Neuronal stem cell (in vitro differentiated cells): ENCODE measurements at regions not wholly inside any gene's neighbourhood (a gene's known extent, or its start where the extent isn't known, plus 50 kb on each side); places are given as distances from the start of the nearest gene placed in this dataset.

Experiments used
- DNase-seq: peaks from one replicate; pipeline ENCODE4 v3.0.0-alpha.2; 2013; ENCODE audit warnings: low spot score
- H2AFZ ChIP-seq: one replicate; pipeline ENCODE4 v1.6.1; 2013; ENCODE audit warnings: mild to moderate bottlenecking, low read length, inconsistent platforms
- H2AK5ac ChIP-seq: 2 replicates; pipeline ENCODE4 v1.6.1; 2013; ENCODE audit warnings: low read depth, mild to moderate bottlenecking, inconsistent platforms, low read length, moderate library complexity, mixed read lengths
- H2BK120ac ChIP-seq: 2 replicates; pipeline ENCODE4 v1.6.1; 2013; ENCODE audit warnings: low read depth, mild to moderate bottlenecking, inconsistent platforms, low read length, moderate library complexity, mixed read lengths
- H2BK12ac ChIP-seq: one replicate; pipeline ENCODE4 v1.6.1; 2013; ENCODE audit warnings: low read length, inconsistent platforms
- H2BK15ac ChIP-seq: 2 replicates; pipeline ENCODE4 v1.6.1; 2013; ENCODE audit warnings: mild to moderate bottlenecking, low read length, inconsistent platforms, mixed read lengths
- H2BK5ac ChIP-seq: one replicate; pipeline ENCODE4 v1.6.1; 2013; ENCODE audit warnings: inconsistent platforms, mild to moderate bottlenecking, low read length, moderate library complexity
- H3K14ac ChIP-seq: one replicate; pipeline ENCODE4 v1.6.1; 2013; ENCODE audit warnings: low read length, inconsistent platforms
- H3K18ac ChIP-seq: 2 replicates; pipeline ENCODE4 v1.6.1; 2013; ENCODE audit warnings: low read length, inconsistent platforms
- H3K23ac ChIP-seq: 2 replicates; pipeline ENCODE4 v1.6.1; 2013; ENCODE audit warnings: low read depth, mild to moderate bottlenecking, mixed read lengths, low read length, inconsistent platforms; ENCODE audit not compliant: poor library complexity
- H3K27ac ChIP-seq: replicated peaks from 3 replicates; pipeline ENCODE4 v1.5.1; 2013; ENCODE audit warnings: low read length, inconsistent platforms
- H3K27me3 ChIP-seq, 3 experiments: 2 replicates each; pipeline ENCODE4 v1.6.1; 2013; ENCODE audit warnings: low read length in 3 of 3, mild to moderate bottlenecking in 2 of 3, inconsistent platforms in 1 of 3, low read depth in 1 of 3, mixed read lengths in 1 of 3, moderate library complexity in 1 of 3; ENCODE audit not compliant: control insufficient read depth in 3 of 3, insufficient read depth in 3 of 3
- H3K36me3 ChIP-seq, 2 donors: replicated peaks in 1 of 2; 2 replicates each; pipeline ENCODE4 v1.6.1; 2013; ENCODE audit warnings: low read length in 2 of 2; ENCODE audit not compliant: control insufficient read depth in 2 of 2, insufficient read depth in 2 of 2
- H3K4ac ChIP-seq: 2 replicates; pipeline ENCODE4 v1.6.1; 2013; ENCODE audit warnings: inconsistent platforms, mild to moderate bottlenecking, low read length, moderate library complexity
- H3K4me1 ChIP-seq, 2 donors: 1 replicate in 1 of 2; 2 replicates in 1 of 2; pipeline ENCODE4 v1.6.1; 2013; ENCODE audit warnings: low read length in 2 of 2, low read depth in 1 of 2; ENCODE audit not compliant: control insufficient read depth in 2 of 2, insufficient read depth in 1 of 2
- H3K4me2 ChIP-seq: one replicate; pipeline ENCODE4 v1.6.1; 2013; ENCODE audit warnings: mild to moderate bottlenecking, low read length, inconsistent platforms; ENCODE audit not compliant: insufficient read depth, poor library complexity, severe bottlenecking
- H3K4me3 ChIP-seq, 2 donors: 2 replicates each; pipeline ENCODE4 v1.5.1; 2013; ENCODE audit warnings: low read length in 2 of 2, mild to moderate bottlenecking in 2 of 2, inconsistent platforms in 1 of 2, moderate library complexity in 1 of 2
- H3K79me1 ChIP-seq: one replicate; pipeline ENCODE4 v1.6.1; 2013; ENCODE audit warnings: low read depth, mild to moderate bottlenecking, inconsistent platforms, low read length, moderate library complexity
- H3K9ac ChIP-seq: one replicate; pipeline ENCODE4 v1.6.1; 2013; ENCODE audit warnings: mild to moderate bottlenecking, low read depth, low read length, inconsistent platforms; ENCODE audit not compliant: poor library complexity
- H3K9me3 ChIP-seq, 2 donors: replicated peaks in 1 of 2; 2 replicates each; pipeline versions ENCODE3 to v1.6.1; 2013; ENCODE audit warnings: low read length in 2 of 2, mild to moderate bottlenecking in 2 of 2, inconsistent platforms in 1 of 2, low read depth in 1 of 2, mixed read lengths in 1 of 2, moderate library complexity in 1 of 2; ENCODE audit not compliant: control insufficient read depth in 2 of 2, insufficient read depth in 1 of 2
- H4K8ac ChIP-seq: one replicate; pipeline ENCODE4 v1.6.1; 2013; ENCODE audit warnings: low read depth, mild to moderate bottlenecking, inconsistent platforms, low read length, moderate library complexity
- H4K91ac ChIP-seq: one replicate; pipeline ENCODE4 v1.6.1; 2013; ENCODE audit warnings: low read length, low read depth, mild to moderate bottlenecking, inconsistent platforms; ENCODE audit not compliant: poor library complexity
- WGBS, 2 donors: extraction: QIAGEN DNeasy Blood & Tissue Kit; methylation state at CpG; one replicate each; pipeline ENCODE4 v1.1.7; 2013; ENCODE audit warnings: missing lambda C conversion rate in 2 of 2, mixed read lengths in 1 of 2; ENCODE audit not compliant: insufficient read length in 2 of 2, insufficient replicate concordance in 1 of 2; ENCODE audit errors: extremely low coverage in 2 of 2; 5-methylcytosine and 5-hydroxymethylcytosine counted together

DNA sequence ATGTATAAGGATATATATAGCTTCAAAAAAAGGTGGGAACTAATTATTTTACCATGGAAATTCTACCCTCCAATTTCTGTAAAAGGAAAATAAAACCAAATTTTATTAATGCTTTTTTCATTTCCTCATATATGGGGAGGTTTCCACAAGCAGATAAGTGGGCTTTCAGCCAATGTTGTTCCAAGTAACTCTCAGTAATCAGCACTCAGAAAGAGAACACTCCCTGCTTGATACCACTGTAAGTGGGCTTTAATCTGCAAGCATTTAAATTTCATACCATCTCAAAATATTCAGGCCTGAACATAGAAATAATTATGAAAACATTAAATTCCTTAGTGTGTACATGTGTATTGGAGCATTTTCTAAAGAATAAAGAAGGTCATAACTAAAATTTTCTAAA lies 827.6 kb downstream of the C12orf50 start:
- Histone ChIP-seq H2BK5ac (no peak overlapping the region), H3K4me2 (no peak overlapping the region), H2BK120ac (no peak overlapping the region), H4K8ac (no peak overlapping the region), H3K4ac (no peak overlapping the region), H2AK5ac (no peak overlapping the region), H2BK12ac (no peak overlapping the region), H3K14ac (no peak overlapping the region), H2BK15ac (no peak overlapping the region), H3K27ac (no peak overlapping the region), H3K27me3 (no peaks in the 10 kb centered on the region), H3K23ac (no peak overlapping the region), H4K91ac (no peak overlapping the region), H3K4me3 (no peak overlapping the region), H3K79me1 (no peaks in the 10 kb centered on the region), H3K18ac (no peak overlapping the region), H3K9me3 (no peaks in the 10 kb centered on the region), H3K9ac (no peak overlapping the region), H2AFZ (no peak overlapping the region), H3K4me1 (no peaks in the 10 kb centered on the region), H3K36me3 (no peaks in the 10 kb centered on the region)
- no peak for DNase-seq

DNA sequence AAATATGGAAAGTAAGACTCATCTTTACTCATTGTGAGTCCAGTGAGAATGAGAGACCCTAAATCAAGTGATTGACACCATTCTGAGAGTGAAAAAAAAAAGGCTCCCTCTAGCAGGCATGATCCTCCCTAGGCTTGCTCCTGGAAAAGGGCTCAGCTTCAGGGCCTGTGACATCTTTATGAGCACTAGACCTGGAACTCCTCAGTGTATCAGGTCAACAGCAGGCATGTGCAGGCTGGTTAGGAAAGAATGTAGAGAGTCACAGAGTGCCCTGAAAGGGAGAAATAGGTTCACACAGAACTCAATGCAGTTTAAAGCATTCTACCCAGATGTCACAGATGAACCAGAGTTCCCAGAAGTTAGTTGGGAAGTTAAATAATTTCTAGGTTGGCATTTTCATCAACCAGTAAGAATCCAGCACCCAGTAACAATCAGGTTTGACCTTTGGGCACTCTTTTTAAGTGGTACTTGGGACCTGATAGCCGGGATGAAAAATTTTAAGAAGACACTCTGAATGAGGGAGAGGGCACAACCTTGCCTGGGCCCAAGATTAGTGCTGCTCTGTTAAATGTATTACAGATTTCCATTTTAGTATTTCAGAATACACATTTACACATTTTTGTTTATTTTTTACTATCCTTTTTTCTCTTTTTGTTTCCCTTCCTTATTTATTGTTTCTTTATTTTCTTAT lies 828.8 kb downstream of the C12orf50 start:
- H3K4ac ChIP-seq, result no peak overlapping the region
- no peaks in the 10 kb centered on the region for H3K9me3 ChIP-seq
- H2AFZ ChIP-seq, result no peak overlapping the region
- no peak overlapping the region for H3K4me3 ChIP-seq
- H4K8ac ChIP-seq, result no peak overlapping the region
- H3K18ac ChIP-seq, result no peak overlapping the region
- H3K36me3 ChIP-seq, result no peaks in the 10 kb centered on the region
- H3K4me1 ChIP-seq, result no peaks in the 10 kb centered on the region
- H2BK15ac ChIP-seq, result no peak overlapping the region
- H2BK120ac ChIP-seq, result no peak overlapping the region
- no peaks in the 10 kb centered on the region for H3K79me1 ChIP-seq
- no peak overlapping the region for H3K4me2 ChIP-seq
- WGBS, 2 donors, result no CpG with 5 or more reads among the region's 1 CpG
- no peak overlapping the region for H2AK5ac ChIP-seq
- H3K27me3 ChIP-seq, result no peaks in the 10 kb centered on the region
- no peak overlapping the region for H3K23ac ChIP-seq
- no peak overlapping the region for H4K91ac ChIP-seq
- H3K9ac ChIP-seq, result no peak overlapping the region
- no peak overlapping the region for H2BK12ac ChIP-seq
- no peak for DNase-seq
- no peak overlapping the region for H3K14ac ChIP-seq
- H3K27ac ChIP-seq, result no peak overlapping the region
- H2BK5ac ChIP-seq, result no peak overlapping the region

DNA sequence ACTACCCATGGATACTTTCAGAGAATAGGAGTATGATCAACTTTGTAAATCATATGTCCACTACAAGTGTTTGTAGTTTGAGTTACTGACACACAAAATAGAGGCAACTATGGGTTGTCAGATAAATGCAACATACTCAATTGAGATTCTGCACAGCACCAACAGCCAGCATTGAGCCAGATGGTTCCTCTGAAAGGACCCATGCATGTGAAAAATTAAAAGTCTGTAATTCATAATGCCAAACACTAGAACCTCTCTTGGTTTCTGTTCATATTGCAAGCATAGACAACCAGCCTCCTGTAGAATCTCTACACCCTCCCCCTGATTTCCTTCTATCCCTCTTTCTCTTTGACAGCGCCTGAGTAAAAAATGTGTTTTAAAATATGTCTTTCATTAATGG lies 831.0 kb downstream of the C12orf50 start:
- Histone ChIP-seq H3K23ac (no peak overlapping the region), H3K4me2 (no peak overlapping the region), H4K8ac (no peak overlapping the region), H3K9ac (no peak overlapping the region), H3K4ac (no peak overlapping the region), H3K27me3 (no peaks in the 10 kb centered on the region), H2AK5ac (no peak overlapping the region), H3K27ac (no peak overlapping the region), H2BK120ac (no peak overlapping the region), H3K4me1 (no peaks in the 10 kb centered on the region), H3K18ac (no peak overlapping the region), H3K14ac (no peak overlapping the region), H3K9me3 (no peaks in the 10 kb centered on the region), H2BK12ac (no peak overlapping the region), H3K4me3 (no peak overlapping the region), H2BK15ac (no peak overlapping the region), H3K36me3 (no peaks in the 10 kb centered on the region), H4K91ac (no peak overlapping the region), H2BK5ac (no peak overlapping the region), H3K79me1 (no peaks in the 10 kb centered on the region), H2AFZ (no peak overlapping the region)
- no peak for DNase-seq
- WGBS, 2 donors, result no CpG with 5 or more reads among the region's 1 CpG

DNA sequence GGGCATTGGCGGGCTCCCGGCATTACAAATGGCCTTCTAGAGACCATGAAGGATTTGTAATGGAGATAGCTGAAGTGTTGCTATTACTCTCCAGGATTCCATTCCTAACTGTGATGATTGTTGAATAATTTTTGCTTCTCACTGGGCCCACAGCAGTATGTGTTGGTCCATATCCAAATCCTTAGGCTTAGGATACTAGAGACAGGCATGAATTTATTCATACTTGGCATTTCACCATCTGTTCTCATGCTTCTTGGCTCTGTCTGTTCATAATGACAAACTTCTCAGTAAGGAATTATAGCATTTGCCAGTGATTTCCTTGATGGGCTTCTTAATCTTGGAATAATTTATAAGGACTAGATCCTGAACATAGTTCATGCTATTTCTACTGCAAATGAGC lies 832.9 kb downstream of the C12orf50 start:
- H4K91ac ChIP-seq, result no peak overlapping the region
- H3K4me3 ChIP-seq, result no peak overlapping the region

More for the DNA sequence above, 832.9 kb downstream of the C12orf50 start:
- no peaks in the 10 kb centered on the region for H3K79me1 ChIP-seq
- no peaks in the 10 kb centered on the region for H3K27me3 ChIP-seq
- no peaks in the 10 kb centered on the region for H3K4me1 ChIP-seq
- no peak overlapping the region for H3K9ac ChIP-seq
- no peak overlapping the region for H3K23ac ChIP-seq
- no peak overlapping the region for H2BK12ac ChIP-seq
- H2BK15ac ChIP-seq, result no peak overlapping the region
- no peak overlapping the region for H3K4ac ChIP-seq
- H3K4me2 ChIP-seq, result no peak overlapping the region
- WGBS, 2 donors, result no CpG with 5 or more reads among the region's 2 CpGs
- no peak overlapping the region for H3K18ac ChIP-seq
- no peak overlapping the region for H2BK5ac ChIP-seq
- H2AK5ac ChIP-seq, result no peak overlapping the region
- no peak overlapping the region for H3K27ac ChIP-seq
- H4K8ac ChIP-seq, result no peak overlapping the region
- no peak for DNase-seq
- H2BK120ac ChIP-seq, result no peak overlapping the region
- no peaks in the 10 kb centered on the region for H3K36me3 ChIP-seq
- no peaks in the 10 kb centered on the region for H3K9me3 ChIP-seq
- H2AFZ ChIP-seq, result no peak overlapping the region
- H3K14ac ChIP-seq, result no peak overlapping the region
